Ureter (tissue), 1 donor: ENCODE measurements at regions not wholly inside any gene's neighbourhood (a gene's known extent, or its start where the extent isn't known, plus 50 kb on each side); places are given as distances from the start of the nearest gene placed in this dataset.
"Not testable (repeated sequence)": the region's sequence is repeated elsewhere in the genome, so short reads cannot be mapped to it uniquely, and the experiment has no call there.

Experiments
- DNase-seq: peaks from one replicate; pipeline ENCODE4 v3.0.0-alpha.2; 2020; ENCODE audit warnings: low spot score
- donor health status: DM: yes; HTN: yes; CAD: no.

DNA sequence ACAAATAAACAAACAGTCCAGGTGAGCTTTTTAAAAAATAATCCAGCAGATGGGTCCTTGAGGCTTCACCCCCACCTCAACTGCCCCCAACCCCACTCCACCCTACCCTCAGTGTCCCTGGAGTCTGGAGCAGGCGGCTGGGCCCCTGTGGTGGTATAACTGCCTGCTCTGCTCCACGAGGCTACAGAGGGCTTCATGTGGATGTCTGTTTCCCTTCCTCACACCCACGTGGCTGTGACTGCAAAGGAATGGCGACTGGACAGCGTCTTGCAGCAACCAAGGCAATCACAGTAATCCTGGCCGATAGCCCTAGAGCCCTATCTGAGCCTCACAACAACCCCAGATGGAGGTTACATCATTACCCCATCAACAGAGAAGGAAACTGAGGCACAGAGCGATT is 76.5 kb downstream of the SLC2A10 start:
- no peak for DNase-seq

DNA sequence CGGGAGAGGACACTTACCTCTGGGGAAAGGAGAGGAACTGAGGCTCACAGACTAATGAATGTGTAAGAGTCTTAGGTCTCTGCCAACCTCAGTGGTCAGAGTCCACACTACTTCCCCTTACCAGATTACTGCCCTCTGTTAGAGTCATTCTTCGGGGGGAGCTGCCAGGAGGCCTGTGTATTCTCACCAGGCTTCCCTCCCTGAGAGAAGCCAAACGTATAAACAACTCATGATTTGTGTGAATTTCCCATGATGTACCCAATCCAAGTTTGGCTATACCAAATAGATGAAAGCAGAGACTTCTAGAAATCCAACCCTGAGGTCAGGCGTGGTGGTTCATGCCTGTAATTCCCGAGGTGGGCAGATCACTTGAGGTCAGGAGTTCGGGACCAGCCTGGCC is 77.1 kb downstream of the SLC2A10 start:
- no peak for DNase-seq

DNA sequence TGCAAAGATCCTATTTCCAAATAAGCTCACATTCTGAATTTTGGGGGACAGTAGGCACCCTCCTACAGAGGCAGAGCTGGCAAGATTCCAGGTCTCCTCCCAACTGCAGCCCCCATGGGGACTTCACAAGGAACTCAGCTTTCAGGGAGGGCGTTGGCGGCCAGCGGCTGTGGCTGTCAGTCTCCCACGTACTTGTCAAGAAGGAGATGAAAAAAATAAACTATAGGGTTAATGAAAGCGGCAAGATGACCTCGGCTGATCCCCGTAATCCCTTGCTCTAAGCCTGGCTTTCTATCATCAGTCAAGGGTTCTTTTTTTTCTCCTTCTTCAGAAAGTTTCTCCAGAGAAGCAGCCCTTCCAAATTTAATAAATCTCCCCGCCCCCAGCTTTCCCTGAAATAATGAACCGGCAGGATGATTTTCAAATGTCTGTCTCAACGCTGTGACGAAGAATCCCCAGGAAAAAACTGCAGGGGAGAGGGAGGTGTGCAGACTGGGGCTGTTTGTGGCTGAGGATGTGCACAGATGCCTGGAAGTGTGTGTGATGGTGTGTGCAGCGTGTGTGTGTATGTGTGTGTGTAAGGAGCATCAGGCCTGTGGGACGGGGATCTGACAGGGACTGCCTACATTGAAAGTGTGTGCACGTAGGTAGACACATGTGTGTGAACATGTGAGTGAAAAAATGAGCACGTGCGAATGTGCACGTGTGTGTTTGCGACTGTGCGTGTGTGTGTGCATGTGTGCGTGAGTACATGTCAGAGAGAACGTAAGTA is 78.7 kb downstream of the SLC2A10 start:
- no peak for DNase-seq

DNA sequence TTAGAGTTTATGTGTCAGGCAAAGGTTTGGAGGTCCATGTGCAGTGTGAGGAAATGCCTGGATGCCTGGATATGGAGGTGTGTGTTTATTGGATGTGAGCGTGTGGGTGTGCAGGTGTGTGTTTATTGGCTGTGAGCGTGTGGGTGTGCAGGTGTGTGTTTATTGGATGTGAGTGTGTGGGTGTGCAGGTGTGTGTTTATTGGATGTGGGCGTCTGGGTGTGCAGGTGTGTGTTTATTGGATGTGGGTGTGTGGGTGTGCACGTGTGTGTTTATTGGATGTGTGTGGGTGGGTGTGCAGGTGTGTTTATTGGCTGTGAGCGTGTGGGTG is 79.3 kb downstream of the SLC2A10 start:
- DNase-seq = not testable (repeated sequence)

DNA sequence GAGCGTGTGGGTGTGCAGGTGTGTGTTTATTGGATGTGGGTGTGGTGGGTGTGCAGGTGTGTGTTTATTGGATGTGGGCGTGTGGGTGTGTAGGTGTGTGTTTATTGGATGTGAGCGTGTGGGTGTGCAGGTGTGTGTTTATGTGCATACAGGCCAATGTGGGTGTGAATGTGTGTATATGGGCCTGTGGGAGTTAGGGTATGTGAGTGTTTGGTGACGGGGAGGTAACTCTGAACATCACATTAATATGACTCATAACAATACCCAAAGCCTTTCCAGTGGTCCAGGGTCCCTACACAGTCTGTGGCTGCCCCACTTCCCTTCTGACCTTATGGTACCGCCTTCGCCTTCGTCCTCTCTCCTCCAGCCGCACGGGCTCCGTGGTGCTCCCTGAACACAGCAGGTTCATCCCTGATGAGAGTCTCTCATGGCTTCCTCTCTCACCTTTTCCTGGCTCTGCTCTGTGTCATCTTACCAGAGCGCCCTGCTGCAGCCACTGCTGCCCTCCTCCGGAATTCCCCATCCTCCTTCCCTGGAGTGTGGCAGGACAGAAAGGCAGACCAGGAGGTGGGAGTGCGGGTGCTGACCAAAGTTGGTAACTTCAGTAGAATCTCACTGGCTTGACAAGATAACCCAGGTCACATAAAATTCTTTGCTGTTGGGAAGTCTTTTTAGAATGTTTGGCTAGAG is 80.0 kb downstream of the SLC2A10 start:
- no peak for DNase-seq

DNA sequence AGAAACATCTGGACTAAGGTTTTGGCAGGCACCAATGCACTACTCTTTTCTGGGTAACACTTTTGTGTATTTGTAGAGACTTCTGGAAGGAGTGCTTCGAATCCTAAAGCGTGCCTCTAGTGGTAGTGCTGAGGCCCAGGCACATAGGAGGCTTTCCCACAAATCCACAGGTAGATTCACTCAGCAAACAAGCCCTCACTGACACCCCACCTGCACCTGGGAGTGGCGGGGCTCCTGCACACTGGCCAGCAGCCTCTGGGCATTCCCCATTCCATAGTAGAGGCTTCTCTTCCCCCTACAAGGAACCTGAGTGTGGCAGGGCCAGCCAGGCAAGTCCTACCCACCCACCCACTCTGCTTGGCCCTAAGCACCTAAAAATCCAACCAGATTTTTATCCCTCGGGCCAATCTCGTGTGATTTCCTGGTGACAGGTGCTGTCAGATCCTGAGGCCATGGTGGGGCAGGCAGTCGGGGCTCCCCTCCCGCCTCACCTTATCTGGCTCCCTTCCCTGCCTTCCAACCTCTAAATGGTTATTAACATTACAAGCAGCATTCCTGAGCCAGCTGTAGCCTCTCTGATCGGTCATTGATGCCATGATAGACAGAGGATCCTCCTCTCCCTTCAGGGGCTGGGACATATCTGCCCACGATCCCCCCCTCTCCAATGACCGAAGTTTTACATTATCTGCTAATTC is 82.4 kb downstream of the SLC2A10 start:
- DNase-seq = no peak

DNA sequence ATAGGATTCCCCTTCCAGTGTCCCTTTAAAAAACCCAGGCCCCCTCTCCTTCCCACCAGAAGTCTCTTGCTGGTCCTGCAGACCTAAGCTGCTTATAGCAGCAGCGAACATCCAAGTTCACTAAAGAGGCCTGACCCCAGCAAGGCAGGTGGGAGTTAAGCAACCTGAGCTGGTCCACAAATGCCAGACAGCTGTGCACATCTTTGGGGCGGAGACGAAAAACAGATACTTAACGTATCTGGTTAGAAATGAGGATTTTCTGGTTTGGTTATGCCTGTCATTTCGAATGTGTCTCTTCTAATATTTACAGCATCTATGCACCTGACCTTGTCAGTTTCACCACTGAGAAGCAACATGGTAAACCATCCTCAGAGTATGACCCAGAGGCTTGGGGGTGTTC is 87.8 kb downstream of the SLC2A10 start:
- DNase-seq = no peak

DNA sequence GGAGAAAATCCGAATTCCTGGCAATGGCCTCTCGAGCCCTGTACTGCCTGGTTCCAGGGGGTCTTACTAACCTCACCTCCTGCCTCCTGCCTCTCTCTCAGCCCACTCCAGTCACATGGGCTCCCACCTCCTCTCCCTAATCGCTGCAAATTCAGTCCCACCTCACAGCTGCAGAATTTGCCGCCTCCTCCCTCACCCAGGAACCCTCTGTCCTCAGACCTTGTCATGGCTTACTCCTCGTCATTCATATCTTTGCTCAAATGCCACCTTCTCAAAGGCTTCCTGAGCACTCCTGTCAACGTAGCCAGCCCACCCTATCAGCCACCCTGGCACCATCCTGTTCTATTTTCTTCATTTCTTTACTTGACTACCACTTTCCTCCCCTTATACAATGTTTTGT is 89.0 kb downstream of the SLC2A10 start:
- DNase-seq = no peak

DNA sequence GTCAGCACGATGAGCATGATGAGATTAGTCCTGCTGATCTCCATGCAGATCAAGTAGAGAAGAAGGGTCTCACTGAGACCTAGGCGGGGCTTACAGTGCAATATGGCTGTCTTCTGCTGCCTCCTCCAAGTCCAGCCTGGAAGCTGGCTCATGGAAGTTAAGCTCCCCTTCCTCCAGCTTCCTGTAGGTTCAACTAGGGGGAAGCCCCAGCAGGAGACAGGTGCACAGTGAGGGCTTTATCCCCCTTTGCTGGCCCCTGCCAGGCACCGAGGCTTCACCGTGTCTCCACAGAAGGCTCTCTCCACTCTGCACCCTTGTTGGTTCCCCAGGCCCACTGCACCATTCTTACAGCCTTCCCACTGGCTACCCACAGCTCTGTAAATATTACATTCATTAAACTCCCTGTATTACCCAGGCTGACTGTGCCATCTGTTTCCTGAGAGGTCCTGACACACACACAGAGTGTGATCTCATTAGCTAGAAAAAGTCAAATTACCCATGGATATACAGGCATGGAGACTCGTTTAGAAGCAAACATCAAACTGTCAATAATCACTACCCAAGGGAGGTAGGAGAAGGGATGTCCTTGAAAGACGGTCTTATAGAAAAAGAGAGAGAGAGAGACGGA is 90.4 kb downstream of the SLC2A10 start:
- no peak for DNase-seq

DNA sequence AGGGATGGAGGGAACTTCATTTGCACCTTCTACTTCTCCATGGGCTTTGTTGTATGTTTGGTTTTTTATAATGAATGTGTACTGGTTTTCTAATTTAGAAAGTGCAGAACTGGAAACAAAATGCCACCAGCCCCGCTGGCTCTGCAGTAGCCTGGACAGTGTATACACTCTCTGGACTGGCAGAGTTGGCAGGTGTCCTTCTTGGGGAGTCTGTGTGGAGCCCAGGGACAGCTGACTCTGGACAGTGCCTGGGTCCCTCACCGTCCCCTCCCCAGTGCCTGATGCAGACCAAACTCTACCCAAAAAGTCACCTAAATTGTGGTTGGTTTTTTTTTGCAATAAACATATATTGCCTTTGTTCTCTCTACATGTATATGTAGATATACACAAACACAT is 91.0 kb downstream of the SLC2A10 start:
- DNase-seq = no peak

DNA sequence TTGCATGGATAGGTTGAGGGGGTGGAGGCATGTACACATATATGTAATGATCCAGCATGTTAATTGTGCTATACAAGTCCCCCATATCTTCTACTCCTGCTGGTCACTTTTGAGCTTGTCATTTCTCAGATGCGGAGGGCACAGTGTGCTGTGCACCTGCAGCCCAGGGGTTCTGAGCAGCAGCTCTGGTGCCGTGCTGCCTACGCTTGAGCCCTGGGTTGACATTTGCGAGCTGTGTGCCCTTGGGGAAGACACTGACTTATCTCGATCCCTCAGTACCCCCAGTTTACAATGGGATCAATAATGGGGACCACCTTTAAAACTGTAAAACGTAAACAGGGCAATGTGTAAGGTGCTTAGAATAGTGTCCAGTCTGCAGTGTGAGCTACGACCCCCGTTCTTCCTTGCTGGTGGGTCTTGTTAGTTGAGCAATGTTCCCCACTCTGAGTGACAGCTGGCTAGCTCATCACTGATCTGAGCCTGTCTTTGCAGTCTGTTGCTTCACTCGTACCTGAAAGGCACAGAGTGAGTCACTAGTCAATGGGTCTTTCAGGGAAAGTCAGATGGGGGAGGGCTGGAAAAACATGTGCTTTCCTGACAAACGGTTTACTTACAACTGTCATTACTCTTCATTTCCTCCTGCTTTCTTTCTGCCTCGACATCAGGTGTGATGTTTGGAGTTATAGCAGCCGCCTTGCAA is 91.7 kb downstream of the SLC2A10 start:
- no peak for DNase-seq

DNA sequence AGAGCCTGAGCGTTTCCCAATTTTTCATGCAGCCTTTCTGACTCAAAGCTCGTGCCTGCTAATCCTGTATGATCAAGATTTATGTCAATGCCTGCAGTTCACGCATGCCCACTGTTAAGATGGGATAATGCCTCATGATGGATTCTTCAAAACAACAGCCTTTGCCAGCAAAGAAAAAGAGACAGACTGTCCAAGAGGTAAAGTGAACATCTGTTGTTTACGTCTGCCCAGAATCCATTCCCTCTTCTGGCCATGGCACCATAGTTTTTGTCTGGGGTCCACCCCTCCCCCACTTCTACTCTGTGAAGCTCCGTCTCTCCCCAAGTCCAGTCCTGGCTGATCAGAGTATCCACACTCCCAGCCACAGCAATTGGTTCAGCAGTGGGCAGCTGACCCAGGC is 91.9 kb upstream of the EYA2 start:
- no peak for DNase-seq

DNA sequence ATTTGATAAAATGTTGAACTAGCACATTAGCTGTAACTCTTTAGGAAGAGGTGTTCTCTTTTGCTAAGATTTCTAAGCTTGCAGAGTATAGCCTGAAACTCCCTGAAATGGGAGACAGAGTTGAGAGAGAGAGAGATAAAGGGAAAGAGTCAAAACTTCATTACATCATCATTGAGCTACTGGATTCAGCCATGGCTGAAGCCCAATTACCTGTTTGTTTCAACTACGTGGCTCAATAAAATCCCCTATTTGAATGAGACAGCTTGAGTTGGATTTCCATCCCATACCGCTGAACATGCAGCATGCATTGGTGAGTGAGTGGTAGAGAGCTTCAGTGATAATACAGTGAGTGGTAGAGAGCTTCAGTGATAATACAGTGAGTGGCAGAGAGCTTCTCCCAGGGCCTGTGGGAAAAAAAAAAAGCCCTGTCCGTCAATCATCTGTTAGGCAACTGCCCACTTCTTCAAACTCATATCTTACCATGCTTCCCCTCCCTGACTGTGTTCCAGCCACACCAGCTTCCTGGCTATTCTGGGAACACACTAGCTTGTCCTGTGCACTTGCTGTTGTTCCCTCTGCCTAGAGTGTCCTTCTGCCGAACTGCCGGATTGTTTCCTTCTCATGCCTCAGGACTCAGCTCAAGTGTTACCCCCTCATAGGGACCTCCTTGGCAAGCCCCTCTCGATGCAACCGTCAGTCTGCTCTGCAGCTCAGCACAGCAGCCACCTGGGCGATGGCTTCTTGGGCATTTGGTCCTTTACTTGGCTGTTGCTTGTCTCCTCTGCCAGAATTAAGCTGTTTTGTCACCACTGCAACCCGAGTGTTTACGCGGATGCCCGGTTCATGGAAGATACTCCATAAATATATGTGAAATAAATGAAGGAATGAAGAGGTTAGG is 91.3 kb upstream of the EYA2 start:
- no peak for DNase-seq

DNA sequence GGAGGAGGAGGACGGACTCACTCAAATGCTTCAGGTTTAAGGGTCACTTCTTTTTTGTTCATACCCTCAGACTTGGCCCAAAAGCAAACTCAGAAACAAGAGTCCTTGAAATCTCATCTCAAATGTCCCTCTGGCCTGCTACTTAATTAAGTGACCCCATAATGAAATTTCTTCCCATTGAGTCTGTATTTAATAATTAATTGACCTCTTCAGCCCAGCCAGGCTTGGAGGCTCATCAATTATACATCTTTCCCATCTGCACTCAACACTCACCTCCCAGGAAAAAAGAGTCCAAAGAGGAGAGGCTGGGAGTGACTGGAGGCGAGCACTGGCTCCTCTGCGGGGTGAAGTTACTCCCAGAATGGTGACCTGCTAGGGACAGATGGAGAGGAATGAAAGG is 90.5 kb upstream of the EYA2 start:
- DNase-seq = no peak

DNA sequence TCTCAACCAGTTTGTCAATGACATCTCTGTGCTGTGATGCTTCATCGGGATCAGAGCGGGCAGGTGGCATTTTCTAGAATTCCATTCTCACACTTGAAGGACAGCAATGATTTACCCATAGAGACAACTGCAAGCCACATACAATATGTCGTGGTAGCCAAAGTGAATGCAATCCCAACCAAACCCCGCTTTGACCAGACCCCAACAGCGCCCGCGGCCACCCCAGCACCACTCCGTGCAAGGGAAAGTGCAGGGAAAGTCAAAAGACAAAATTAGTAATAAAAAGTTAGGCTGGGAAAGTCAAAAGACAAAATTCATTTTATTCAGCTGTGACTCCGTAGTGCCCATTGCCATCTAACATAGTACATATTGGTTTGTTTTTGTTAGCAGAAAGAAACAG is 88.8 kb upstream of the EYA2 start:
- no peak for DNase-seq

DNA sequence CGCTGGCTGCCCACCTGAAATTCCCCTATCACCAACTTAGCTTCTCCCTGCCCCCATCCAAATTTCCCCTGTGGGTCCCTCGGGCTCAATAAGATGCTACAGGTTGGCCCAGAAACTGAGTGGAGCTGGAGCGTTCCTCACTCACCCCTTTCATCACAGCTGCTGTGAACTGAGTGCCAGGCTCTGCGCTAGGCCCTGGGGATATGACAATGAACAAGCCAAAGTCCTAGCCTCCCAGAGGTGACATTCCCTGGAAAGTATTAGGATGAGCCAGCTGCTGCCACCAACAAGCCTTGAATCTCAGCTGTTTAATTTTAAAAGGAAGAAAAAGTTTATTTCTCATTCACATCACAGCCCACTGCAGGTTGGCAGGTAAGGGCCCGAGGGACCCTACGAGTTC is 86.6 kb upstream of the EYA2 start:
- no peak for DNase-seq

DNA sequence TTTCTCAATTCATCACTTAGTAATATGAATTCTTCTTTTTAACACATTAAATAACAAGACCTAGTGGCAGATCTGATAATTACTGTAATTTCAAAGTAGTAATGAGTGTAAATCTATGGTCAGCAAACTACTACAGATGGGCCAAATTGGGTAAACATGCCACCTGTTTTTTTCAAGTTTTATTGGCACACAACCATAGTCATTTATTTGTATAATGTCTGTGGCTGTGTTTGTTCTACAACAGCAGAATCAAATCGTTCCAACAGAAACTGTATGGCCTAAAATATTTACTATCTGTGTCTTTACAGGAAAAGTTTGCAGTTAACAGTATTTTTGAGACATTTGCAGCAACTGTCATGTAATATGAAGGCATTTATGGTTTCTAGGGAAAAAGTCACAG is 86.1 kb upstream of the EYA2 start:
- DNase-seq = no peak

DNA sequence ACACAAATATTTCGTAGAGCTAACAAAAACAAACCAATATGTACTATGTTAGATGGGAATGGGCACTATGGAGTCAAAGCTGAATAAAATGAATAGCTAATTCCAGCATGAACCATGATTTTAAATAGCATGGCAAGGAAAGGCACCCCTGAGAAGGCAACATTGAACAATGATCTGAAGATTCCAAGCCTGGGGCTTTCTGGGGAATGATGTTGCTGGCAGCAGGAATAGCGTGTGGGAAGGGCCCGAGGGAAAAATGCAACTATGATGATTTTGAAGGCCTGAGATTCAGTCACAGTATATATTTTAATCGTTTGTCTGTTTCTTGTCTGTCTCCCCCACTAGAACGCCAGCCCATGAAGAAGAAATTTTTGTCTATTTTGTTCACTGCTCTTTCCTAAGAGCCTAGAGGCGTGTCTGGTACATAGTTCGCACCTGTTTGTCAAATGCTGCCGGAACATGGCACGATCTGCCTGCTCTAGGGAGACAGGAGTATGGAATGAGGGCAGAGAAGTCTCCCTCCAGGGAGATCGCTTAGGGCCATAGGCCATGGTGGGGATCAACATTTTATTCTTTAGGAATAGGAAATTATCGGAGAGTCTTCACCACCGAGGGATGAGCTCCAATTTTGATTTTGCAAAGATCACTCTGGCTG is 84.8 kb upstream of the EYA2 start:
- DNase-seq = no peak

DNA sequence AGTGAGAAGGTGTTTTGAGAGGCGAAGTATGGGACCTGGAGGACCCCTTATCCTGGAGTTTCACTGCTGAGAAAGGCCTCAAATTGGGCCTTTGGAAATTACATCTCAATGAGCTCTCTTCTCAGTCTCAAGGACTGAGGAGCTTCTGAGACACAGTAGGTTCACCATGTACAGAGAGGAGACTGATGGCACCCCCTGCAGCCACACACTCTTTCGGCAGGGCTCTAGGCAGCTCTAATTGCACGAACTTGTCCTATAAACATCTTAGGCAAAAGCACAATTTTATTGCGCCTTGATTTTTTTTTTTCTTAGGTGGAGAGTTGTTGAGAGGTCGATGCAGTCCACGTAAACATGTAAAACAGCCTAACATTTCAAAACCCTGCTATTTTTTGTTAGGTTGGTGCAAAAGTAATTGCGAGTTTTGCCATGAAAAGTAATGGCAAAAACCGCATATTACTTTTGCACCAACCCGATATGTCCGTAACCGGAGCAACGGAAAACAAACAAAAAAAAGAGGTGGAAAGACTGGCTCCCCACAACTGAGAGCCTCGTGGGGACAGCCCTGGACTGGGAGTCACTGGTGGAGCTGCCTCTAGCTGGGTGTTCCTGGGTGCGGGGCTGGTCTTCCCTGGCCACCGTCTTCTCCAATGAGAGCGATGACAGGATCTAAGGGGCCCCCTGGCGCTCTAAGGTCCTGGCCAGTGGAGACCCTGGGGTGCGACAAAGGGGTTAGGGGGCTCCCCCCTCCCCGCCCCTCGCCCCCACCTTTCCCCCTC is 84.0 kb upstream of the EYA2 start:
- peak; percentile 34 for DNase-seq
